ENCODE measurements at regions not wholly inside any gene's neighbourhood (a gene's known extent, or its start where the extent isn't known, plus 50 kb on each side); places are given as distances from the start of the nearest gene placed in this dataset.

- no peak for TF ChIP-seq CTCF (IDR thresholded peaks at IDR 0.05; ENCODE audit: low read depth, low read length, poor library complexity, severe bottlenecking)
- no peak for TF ChIP-seq EZH2phosphoT487 (IDR thresholded peaks at IDR 0.05; ENCODE audit: borderline replicate concordance, low read length)
Observed at GRCh38 chr6:131453803-131454202, 119.2 kb upstream of the ARG1 start.

Measured in DOHH2 (cell line).